Epidermal melanocyte (primary cell): ENCODE measurements at regions not wholly inside any gene's neighbourhood (a gene's known extent, or its start where the extent isn't known, plus 50 kb on each side); places are given as distances from the start of the nearest gene placed in this dataset.

Source experiments
- DNase-seq: peaks from one replicate; pipeline ENCODE4 v3.0.0; 2011; ENCODE audit warnings: low spot score; ENCODE audit not compliant: insufficient read length

DNA sequence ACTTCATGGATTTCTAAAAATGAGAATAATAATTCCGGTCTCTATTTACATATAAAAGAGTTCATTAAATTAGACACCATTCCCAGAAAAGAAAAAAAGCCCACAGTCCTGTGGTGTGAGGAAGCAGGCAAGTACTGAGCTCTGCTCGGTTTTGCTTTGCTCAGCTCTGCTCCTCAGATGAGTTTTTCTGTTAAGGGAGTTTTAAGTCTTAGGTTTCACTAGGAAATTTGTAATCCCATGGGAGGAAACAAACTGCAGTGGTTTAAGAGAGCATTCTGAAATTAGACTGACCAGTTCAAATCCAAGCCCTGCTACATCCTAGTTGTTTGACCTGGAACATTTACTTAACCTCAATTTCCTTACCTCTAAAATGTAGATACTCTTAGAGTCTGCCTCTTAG is 338.6 kb upstream of the MMADHC start:
- no peak for DNase-seq

DNA sequence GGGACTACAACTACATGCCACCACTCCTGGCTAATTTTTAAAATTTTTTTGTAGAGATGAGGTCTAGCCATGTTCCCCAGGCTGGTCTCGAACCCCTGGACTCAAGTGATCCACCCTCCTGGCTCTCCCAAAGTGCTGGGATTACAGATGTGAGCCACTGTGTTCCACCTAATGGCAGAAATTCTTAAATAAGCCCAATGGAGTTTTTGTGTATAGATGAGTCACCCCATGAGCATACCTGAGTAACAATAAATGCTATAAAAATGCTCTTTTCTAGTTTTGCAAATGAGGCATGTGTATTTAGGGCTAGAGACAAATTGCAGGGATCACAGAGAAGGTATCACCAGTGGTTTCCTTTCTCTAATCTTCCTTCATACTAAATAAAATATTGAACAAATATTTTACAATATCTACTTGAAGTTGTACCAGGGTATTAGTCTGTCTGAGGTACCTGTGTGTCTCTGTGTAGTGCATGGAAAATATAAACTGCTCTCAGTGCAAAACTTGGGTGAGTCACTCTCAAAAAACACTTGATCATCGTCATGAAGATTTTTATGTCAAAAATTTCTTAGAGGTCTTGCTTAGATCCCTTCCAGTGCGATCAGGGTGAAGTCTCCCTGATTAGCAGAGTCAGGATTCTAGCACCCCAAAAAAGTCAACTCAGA is 337.1 kb upstream of the MMADHC start:
- DNase-seq: no peak

DNA sequence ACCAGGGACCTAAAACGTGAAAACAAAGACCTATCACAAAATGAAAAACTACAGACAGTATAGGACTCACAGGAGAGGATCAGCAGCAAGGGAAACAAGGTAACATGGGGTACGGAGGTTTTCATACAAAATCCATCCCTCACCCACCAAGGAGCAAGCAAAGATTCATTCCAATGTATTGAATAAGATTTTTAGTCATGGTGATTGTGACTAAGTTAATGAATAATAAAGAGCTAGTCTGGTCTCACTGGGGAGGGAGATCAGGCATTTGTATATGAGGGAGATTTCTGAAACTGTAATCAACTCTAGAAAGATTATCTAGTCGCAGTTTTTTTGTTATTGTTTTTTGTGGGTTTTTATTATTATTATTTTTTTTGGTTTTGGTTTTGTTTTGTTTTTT is 336.5 kb upstream of the MMADHC start:
- no peak for DNase-seq

DNA sequence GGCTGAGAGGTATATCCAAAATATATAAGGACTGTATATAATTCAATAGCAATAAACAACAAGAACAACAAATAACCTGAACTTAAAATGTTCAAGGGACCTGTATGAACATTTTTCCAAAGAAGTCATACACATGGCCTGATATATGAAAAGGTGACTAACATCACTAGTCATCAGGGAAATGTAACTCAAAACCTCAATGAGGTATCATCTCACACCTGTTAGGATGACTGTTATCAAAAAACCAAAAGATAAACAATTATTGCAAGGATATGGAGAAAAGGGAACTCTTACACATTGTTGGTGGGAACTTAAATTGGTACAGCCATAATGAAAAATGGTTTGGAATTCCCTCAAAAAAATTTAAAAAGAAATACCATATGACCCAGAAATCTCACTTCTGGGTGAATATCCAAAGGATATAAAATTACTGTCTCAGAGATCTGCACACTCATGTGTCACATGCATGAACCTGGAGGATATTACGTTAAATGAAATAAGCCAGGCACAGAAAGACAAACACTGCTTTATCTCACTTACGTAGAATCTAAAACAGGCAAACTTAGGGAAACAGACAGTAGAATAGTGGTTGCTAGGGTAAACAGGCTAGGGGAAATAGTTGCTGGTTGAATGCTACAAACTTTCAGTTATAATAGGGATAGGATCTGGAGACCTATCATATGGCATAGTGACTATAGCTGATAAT is 334.5 kb upstream of the MMADHC start:
- DNase-seq: no peak

DNA sequence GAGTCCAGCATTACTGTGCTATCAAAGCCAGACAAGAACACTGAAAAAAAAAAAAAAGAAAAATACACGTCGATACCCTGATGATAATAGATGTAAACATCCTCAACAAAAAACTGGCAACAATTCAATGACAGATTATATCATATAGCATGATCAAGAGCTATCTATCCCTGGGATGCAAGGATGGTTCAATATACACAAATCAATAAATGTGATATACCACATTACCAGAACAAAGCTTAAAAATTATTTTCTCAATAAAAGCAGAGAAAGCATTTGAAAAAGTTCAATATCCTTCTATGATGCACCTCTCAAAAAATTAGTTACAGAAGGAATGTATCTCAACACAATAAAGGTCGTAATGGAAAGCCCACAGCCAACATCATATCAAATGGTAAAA is 332.8 kb upstream of the MMADHC start:
- DNase-seq: no peak

DNA sequence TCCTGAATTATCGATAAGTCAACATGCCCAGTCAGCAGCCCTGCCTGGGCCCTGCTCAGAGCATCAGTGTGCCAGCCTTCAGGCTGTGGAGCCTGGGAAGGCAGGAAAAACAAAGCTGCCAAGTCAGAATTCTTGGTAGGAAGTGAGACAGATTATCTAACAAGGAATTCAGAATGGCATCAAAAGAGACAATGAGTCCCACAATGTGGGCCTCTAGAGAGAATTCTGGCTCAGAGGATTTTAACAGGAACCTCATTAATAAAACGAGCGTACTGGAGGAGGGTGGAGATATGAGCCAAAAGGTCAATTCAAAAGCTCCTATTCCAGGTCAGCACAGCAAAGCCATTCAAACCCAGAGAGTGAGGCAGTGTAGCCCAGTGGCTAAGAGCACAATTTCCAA is 327.6 kb upstream of the MMADHC start:
- DNase-seq: no peak

DNA sequence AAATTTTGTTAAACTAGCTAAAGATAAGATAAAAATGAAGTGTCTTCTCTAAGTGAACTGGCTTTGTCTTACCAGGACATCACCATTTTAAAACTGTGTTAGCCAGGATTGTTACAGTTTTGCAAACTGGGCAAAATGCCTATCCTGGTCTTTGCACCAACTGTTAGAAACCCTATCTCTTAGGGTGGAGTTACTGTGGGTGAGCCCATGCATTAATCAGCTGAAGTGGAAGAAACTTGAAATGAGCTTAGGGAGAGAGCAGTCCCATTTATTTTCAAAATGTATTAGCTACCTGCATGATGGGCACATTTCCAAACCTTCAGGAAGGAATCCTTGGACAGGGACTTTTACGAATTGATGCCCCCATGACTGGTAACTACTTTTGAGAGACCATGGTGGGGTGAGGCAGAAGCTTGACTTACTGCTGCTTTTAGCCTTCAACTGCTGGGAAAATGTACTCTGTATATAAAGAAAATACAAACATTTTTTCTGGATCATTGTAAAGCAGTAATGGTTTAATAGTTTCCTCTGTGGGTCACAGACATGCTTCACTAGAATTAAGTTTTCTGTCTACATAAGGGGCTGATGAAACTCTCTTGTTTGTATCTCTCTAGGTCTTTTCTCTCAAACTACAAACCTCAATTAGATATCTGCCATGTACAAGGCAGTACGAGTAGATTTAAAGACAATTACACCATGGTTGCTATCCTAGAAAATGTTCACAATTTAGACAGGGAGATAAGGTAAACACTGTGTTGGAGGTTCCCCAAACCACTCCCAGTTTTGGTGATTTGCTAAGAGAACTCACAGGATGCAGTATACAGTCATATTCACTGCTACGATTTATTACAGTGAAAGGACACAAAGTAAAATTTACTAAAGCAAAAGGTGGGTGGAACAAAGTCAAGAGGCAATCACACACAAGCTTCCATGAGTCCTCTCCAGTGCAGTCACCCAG is 321.4 kb upstream of the MMADHC start:
- DNase-seq: no peak

DNA sequence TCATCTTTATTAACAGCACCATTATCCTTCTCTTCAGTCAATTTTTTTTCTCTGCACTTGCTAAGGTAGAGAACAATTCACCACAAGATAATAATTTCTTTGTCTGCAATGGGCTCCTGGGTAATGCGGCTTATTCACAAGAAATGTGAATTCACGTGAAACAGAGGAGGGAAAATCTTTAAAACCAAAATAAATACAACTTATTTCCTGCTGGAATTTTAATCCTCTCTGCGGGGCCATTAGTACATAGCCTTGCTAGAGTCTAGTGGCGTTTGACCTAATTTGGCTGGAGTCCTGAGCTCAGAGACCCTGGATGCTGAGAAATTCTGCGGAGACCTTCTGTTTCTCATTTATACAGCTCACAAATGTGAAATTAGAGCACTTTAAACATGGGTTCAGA is 319.3 kb upstream of the MMADHC start:
- DNase-seq: no peak

DNA sequence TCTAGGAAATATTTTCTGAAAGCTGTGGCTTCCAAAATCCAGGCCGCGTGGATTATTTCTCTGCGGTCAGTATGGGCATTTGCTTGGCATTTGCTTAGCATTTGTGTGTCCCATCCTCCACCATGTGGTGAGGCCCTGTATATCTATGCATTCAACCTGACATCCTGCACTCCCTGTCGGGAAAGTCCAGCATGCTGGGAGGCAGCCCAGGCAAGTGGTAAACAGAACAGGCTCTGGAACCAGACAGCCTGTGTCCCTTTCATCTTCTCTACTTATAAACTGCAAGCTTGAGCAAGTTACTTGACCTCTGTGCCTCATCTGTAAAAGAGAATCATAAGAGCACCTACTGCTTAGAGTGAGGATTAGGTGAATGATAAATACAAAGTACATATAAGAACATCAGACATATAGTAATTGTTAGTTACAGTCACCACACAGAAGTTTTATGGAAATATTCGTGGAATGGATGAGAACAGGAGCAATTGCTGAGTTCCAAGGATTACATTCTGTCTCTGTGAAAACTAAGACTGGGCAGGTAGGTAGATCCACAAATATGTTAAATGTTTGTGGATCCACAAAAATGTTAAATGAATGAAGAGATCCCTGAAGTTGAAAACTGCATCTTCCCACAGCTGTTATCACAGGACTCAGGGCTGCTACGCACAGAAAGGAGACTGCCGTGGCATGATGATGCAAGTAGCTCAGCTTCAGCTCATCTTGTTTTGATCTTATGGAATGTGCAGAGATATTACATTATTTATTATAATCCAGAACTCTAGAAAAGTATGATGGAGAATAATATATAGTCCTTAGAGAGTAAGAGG is 317.0 kb upstream of the MMADHC start:
- DNase-seq: no peak

DNA sequence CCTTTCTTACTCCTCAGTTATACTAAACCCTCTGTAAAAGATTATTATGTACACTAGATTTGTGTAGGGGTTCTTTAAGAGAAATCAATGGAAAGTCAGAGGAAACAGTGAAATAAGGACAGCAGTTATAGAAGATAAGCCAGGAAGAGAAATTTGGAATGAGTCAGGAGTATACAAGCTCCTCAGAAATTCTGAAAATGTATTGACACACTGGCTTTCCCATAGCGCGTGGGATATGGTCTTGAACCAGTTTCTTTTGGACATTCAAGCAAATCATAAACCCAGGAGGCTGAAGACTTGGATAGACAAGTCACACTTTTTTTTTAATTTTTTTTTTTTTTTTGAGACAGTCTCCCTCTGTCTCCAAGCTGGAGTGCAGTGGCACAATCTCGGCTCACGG is 316.1 kb upstream of the MMADHC start:
- DNase-seq: no peak

DNA sequence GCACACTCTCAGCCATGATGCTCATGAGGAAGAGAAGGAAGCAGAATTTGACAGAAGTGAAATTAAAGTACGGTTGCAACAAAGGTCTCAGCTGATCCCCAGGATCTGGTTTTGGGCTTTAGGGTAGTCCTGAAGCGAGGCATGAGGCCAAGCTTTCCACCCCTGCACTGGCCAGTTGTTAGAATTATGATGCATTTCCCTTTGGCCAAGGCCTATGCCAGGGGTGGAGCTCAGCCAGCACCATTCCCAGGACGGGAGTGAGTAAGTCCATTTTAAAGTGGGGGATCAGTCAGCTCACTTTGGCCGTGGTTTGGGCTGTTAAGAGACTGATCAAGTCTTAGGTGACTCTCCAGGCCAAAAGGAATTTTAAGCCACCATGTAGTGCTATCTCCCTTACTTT is 314.5 kb upstream of the MMADHC start:
- DNase-seq: no peak

DNA sequence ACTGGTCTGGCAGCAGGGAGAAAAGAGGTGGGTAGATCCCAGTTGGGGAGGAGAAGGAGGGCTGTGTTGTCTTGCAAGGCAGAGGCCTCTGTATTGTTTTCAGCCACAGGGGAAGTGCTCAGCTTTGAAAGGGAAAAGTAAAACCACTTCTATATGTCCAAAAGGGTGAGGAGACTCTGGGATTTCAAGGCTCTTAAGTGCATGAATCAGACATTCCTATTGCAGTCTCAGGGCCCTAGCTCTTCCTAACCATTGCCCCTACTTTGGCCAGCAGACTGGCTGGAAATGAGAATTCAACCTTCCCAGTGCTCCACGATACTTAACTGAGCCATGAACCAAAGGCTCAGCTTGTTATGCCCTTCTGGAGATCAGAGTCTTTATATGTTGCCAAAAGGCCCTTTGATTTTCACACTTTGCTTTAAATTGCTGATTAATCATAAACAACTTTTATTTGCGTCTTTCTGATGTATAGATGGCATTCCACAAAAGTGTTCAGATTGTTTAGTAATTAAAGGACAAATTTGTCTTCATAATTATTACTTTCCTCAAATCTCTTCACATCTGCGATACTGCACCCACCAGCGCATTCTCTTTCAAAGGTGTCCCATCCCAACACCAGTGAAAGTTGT is 313.8 kb upstream of the MMADHC start:
- no peak for DNase-seq

DNA sequence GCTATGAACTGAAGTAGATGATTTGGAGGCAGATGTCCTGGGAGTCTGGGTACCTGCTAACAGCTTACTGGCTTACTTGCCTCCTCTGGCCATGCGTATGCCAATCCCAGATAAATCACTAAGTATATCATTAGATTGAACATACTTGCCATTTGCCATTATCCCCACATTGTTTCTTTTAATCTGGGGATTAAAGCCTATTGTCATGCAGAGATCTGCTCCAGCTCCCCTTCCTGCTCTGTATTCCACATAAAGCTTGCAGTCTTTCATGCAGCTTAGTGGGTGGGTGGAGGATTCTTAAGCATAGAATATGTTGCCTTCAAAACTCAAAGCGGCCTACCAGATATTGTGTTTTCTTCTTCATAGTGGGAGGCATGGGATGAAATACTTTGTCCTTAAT is 311.8 kb upstream of the MMADHC start:
- no peak for DNase-seq

DNA sequence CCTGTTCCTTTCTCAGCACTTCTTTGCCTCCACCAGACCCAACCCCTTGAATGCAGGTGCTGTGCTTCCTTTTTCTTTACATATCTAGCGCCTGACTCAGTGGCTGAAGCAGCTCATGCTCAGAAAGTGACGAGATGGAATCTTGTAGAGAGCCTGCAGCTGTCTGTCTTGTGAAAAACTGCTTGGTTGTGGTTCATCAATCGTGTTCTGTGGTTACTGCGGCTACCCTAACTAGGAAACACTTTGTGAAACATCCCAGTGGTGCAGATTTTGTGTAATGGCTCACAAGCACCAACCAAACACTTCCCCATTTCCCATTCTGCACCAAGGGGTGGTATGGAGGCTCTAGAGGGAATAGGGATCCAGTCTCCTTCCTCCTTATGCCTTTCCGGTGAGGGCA is 307.2 kb upstream of the MMADHC start:
- DNase-seq: no peak

DNA sequence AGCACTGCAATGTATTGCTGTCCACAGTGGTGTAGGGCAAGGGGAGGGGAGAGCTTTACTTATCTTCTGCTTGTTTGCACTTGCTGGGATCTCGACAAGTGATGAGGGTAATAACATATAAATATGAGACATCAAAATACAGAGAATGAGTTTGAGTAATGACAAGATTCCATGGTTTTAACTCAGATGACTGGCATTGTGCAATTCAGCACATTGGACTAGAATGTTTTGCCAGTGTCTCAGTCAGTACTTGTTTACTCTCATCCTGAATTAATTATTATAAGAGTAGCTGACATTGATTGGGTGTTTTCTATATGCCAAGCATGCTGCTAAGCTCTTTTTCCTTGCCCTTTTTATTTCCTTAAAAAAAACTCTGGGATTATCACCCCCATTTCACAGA is 306.7 kb upstream of the MMADHC start:
- DNase-seq: no peak

DNA sequence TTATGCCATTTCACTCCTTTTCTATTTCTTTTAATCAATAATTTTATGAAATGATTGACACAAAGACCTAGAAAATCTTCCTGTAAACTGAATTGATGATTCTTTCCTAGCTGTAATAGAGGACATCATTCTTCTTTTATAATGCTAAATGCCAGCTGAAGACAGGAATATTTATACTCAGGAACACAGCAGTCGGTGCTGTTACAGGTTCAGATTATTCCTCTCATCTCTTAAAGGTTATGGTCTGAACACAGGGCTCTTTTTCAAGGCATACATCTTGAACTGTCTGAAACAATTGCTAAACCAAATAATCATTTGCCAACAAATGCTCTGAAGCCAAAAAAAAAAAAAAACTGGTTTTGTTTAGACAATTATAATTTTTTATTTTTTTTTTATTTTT is 305.0 kb upstream of the MMADHC start:
- DNase-seq: no peak

DNA sequence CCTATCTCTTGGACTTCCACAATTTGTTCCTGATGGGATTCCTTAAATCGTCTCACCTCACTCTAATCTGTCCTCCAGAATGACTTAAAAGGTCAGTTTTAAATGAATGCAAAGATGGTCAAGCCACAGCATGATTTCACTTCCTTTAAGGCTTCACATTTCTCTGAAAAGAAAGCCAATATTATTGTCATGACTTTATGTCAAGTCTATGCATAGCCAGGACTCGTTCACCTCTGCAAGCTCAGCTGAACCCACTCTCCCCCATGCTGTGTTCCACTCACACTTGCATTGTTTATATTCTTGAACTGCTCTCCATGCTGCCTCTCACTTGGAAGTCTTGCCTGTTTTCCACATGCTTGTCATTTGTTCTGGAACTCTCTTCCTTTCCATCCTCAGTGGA is 298.4 kb upstream of the MMADHC start:
- DNase-seq: no peak

DNA sequence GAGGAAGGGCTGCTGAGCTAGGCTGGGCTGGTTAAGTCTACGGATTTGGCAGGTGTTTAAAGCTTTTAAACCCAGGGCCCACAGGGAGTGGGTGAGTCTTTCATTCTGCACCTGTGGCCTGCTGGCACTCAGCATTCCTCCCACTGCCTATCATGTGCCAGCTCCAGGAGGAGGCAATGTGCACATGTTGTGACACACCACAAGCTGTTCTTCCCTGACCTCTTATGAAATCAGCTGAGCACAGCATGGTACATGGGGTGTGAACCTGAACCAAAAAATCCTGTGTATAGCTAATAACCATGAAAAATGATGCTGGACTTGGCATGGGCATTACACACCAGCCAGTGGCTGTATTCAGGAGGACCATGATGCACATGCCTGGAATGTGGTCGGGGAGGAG is 297.9 kb upstream of the MMADHC start:
- DNase-seq: no peak

DNA sequence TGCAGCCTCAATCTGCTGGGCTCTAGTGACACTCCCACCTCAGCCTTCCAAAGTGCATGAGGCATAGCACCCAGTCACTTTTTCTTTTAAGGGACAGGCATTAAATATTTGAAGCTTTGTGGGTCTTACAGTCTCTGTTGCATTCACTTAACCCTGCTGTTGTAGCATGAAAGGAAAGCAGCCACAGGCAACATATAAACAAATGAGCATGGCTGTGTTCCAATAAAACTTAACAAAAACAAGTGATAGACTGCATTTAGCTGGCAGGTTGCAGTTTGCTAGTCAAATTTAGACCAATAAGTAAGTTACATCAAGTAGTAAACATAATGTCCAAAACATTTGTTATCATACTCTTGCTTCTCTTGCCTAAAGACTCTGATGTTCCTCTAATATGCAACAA is 297.3 kb upstream of the MMADHC start:
- DNase-seq: no peak

DNA sequence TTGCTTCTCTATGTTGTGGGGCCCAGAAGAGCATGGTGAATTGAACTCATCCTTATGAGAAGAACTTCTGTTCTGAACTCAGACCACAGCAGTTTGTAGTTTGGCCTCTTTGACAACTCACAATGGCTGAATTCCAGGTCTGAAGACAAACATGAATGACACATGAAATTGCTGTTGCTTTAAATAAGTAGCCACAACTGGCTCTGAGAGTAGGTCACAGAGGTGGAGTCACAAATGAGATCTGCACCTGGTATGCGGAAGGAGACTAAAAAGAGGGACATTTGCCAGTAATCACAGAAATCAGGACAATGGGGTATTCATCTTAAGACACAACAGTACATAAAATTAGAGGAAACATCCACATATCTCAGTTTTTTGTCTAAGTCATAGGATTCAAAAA is 290.3 kb upstream of the MMADHC start:
- DNase-seq: no peak

DNA sequence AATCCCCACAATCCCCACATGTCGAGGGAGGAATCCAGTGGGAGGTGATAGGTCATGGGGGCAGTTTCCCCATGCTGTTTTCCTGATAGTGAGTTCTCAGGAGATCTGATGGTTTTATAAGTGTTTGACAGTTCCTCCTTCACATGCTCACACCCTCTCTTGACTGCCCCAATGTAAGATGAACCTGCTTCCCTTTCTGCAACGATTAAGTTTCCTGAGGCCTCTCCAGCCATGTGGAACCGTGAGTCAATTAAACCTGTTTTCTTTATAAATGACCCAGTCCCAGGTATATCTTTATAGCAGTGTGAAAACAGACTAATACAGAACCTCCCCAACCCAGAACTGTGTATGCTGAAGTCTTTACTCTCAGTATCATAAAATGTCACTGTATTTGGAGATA is 289.5 kb upstream of the MMADHC start:
- DNase-seq: no peak
